ENCODE measurements at regions not wholly inside any gene's neighbourhood (a gene's known extent, or its start where the extent isn't known, plus 50 kb on each side); places are given as distances from the start of the nearest gene placed in this dataset.

GRCh38 chr5:104429911-104430310 is 867.3 kb upstream of the NUDT12 start:
- no peak overlapping the region for H3K4me3 ChIP-seq (ENCODE audit: low read depth, low read length)
- TF ChIP-seq, protein P1, sequence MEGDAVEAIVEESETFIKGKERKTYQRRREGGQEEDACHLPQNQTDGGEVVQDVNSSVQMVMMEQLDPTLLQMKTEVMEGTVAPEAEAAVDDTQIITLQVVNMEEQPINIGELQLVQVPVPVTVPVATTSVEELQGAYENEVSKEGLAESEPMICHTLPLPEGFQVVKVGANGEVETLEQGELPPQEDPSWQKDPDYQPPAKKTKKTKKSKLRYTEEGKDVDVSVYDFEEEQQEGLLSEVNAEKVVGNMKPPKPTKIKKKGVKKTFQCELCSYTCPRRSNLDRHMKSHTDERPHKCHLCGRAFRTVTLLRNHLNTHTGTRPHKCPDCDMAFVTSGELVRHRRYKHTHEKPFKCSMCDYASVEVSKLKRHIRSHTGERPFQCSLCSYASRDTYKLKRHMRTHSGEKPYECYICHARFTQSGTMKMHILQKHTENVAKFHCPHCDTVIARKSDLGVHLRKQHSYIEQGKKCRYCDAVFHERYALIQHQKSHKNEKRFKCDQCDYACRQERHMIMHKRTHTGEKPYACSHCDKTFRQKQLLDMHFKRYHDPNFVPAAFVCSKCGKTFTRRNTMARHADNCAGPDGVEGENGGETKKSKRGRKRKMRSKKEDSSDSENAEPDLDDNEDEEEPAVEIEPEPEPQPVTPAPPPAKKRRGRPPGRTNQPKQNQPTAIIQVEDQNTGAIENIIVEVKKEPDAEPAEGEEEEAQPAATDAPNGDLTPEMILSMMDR (conservative IDR thresholded peaks at IDR 0.05; ENCODE audit: low read depth, low read length), result no peak
- DNase-seq (ENCODE audit: low read depth), result no peak

DNA sequence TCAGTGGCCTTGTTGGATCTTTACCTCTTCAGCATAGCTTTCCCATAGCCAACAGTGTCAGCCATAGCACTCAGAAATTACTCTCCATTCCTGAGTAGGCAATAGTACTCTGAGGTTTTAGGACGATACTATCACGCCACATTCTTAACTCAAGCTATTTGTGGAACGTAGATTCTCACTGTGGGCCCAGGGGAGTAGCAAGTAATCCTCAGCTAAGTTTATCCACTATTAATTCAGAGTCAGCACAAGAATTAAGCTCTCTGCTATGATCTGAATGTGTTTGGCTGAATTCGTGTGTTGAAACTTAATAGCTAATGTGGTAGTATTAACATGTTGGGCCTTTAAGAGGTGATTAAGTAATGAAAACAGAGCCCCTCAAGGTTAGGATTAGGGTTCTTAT is 858.8 kb upstream of the NUDT12 start:
- TF ChIP-seq, protein P1 (conservative IDR thresholded peaks at IDR 0.05; ENCODE audit: low read depth, low read length), result no peak
- peak; percentile 3 for DNase-seq (ENCODE audit: low read depth)
- no peak overlapping the region for H3K4me3 ChIP-seq (ENCODE audit: low read depth, low read length)

GRCh38 chr5:104418056-104418455 is 855.5 kb upstream of the NUDT12 start:
- TF ChIP-seq, protein P1 (conservative IDR thresholded peaks at IDR 0.05; ENCODE audit: low read depth, low read length), result no peak
- no peak overlapping the region for H3K4me3 ChIP-seq (ENCODE audit: low read depth, low read length)
- DNase-seq (ENCODE audit: low read depth), result no peak

GRCh38 chr5:104412649-104413240 is 850.2 kb upstream of the NUDT12 start:
- peak; percentile 77 for DNase-seq (ENCODE audit: low read depth)

DNA sequence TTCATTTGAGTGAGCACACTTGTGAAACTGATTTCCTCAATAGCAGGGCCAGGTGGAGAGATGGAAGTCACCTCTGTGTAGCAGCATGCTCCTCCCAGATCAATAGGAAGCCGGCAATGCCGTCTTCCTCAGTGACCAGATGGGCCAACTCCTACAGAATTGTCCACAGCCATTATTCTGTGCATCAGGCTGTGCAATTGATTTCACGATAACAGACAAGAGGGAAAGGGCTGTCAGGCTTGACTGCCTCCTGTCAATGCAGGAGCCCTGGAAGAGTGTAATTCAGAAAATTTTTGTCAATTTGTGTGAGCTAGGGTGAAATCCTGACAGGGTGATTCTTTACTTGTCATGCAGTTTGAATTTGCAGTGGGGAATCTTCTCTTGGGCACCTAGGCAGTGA is 838.4 kb upstream of the NUDT12 start:
- TF ChIP-seq, protein P1 (conservative IDR thresholded peaks at IDR 0.05; ENCODE audit: low read depth, low read length), result no peak
- DNase-seq (ENCODE audit: low read depth), result no peak
- no peak overlapping the region for H3K4me3 ChIP-seq (ENCODE audit: low read depth, low read length)

More at GRCh38 chr5:104412649-104413240, 850.2 kb upstream of the NUDT12 start:
- no peak overlapping the region for H3K4me3 ChIP-seq (ENCODE audit: low read depth, low read length)
- TF ChIP-seq, protein P1 (conservative IDR thresholded peaks at IDR 0.05; ENCODE audit: low read depth, low read length), result peak; percentile 90

- TF ChIP-seq, protein P1 (conservative IDR thresholded peaks at IDR 0.05; ENCODE audit: low read depth, low read length), result no peak
- H3K4me3 ChIP-seq (ENCODE audit: low read depth, low read length), result no peak overlapping the region
- peak; percentile 74 for DNase-seq (ENCODE audit: low read depth)
Measured at GRCh38 chr5:104385906-104386305, 823.3 kb upstream of the NUDT12 start.

DNA sequence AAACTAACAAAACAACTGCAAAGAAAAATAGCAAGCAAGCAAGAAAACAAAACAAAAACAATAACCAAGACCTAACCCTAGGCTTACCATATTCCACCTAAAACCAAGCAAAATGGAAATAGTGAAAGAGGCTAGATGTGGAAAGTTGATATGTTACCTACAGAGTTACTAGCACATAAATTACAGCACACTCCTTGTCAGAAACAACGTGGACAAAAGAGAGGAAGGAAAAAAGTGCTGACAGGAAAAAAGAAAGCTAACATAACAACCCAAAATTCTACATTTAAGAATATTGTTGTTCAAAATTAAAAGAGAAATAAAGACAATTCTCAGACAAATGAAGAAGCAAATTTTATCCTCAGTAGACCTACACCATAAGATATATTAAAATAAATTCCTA is 812.8 kb upstream of the NUDT12 start:
- no peak for DNase-seq (ENCODE audit: low read depth)
- TF ChIP-seq, protein P1 (conservative IDR thresholded peaks at IDR 0.05; ENCODE audit: low read depth, low read length), result no peak
- no peak overlapping the region for H3K4me3 ChIP-seq (ENCODE audit: low read depth, low read length)

Measured in choroid plexus epithelial cell (primary cell).